Astrocyte of the spinal cord (primary cell): ENCODE measurements at regions not wholly inside any gene's neighbourhood (a gene's known extent, or its start where the extent isn't known, plus 50 kb on each side); places are given as distances from the start of the nearest gene placed in this dataset.
A peak's percentile ranks its signal among the peaks of the same experiment; 100 is the strongest.

ENCODE experiments used
- DNase-seq: peaks from one replicate; pipeline ENCODE4 v3.0.0; 2011; ENCODE audit warnings: low read depth, low spot score
- H3K4me3 ChIP-seq: 2 replicates; pipeline ENCODE4 v1.5.1; 2011; ENCODE audit warnings: low read depth, mild to moderate bottlenecking, low read length, moderate library complexity
- CTCF ChIP-seq: IDR thresholded peaks from 2 replicates; pipeline ENCODE4 v1.5.1; 2012; ENCODE audit warnings: low read depth, mild to moderate bottlenecking, low read length, inconsistent platforms
- in situ Hi-C: cut with HindIII; loops from 2 replicates; pipeline ENCODE4 v1.10.0; 2017; ENCODE audit warnings: low sequenced_read_pairs

- no peak for DNase-seq
- TF ChIP-seq CTCF: no peak
- peak overlapping the region; percentile 30 for H3K4me3 ChIP-seq
- in situ Hi-C loops: no loop called here
Measured at GRCh38 chr11:70567680-70568034, 169.3 kb downstream of the CTTN start.

GRCh38 chr11:70568035-70568813 is 169.9 kb downstream of the CTTN start:
- peak overlapping the region; percentile 30 for H3K4me3 ChIP-seq
- TF ChIP-seq CTCF: peak; percentile 21
- in situ Hi-C loops: no loop called here
- peak; percentile 33 for DNase-seq

GRCh38 chr11:70568814-70569617 is 170.7 kb downstream of the CTTN start:
- no peak for TF ChIP-seq CTCF
- DNase-seq: no peak
- no peak overlapping the region for H3K4me3 ChIP-seq
- in situ Hi-C loops: no loop called here

GRCh38 chr11:70569618-70569890 is 171.2 kb downstream of the CTTN start:
- in situ Hi-C loops: no loop called here
- TF ChIP-seq CTCF: no peak
- DNase-seq: no peak
- no peak overlapping the region for H3K4me3 ChIP-seq

- no peak for TF ChIP-seq CTCF
Measured at GRCh38 chr11:70569996-70570692, 171.8 kb downstream of the CTTN start.

GRCh38 chr11:70570693-70571395 is 172.5 kb downstream of the CTTN start:
- DNase-seq: no peak
- TF ChIP-seq CTCF: no peak
- no peak overlapping the region for H3K4me3 ChIP-seq
- in situ Hi-C loops: no loop called here

More at GRCh38 chr11:70569996-70570692, 171.8 kb downstream of the CTTN start:
- DNase-seq: no peak
- in situ Hi-C loops: no loop called here
- no peak overlapping the region for H3K4me3 ChIP-seq
